ENCODE measurements at regions not wholly inside any gene's neighbourhood (a gene's known extent, or its start where the extent isn't known, plus 50 kb on each side); places are given as distances from the start of the nearest gene placed in this dataset.

DNA sequence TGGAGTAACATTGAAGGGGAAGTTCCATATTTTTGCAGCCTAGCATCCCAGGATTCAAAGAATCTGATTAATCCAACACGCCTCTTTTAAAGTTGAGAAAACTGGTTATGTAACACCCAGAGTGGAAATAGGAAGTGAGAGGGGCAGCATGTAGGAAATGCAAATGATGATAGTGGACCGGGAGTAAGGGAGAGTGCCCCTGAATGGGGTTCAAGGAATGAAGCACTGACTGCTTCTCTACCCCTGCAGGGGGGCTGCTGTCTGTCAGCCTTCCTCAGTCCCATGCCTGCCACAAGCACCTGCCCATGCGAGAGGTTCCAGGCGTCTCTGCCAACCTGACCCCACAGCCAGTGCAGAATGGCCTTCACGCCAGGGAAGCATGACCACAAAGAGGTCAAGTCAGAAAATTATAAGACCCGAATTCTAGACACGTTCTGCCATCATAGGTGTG is 126.5 kb upstream of the CCND2 start:
- no peak for DNase-seq (ENCODE audit: low spot score)
- TF ChIP-seq, protein P1, sequence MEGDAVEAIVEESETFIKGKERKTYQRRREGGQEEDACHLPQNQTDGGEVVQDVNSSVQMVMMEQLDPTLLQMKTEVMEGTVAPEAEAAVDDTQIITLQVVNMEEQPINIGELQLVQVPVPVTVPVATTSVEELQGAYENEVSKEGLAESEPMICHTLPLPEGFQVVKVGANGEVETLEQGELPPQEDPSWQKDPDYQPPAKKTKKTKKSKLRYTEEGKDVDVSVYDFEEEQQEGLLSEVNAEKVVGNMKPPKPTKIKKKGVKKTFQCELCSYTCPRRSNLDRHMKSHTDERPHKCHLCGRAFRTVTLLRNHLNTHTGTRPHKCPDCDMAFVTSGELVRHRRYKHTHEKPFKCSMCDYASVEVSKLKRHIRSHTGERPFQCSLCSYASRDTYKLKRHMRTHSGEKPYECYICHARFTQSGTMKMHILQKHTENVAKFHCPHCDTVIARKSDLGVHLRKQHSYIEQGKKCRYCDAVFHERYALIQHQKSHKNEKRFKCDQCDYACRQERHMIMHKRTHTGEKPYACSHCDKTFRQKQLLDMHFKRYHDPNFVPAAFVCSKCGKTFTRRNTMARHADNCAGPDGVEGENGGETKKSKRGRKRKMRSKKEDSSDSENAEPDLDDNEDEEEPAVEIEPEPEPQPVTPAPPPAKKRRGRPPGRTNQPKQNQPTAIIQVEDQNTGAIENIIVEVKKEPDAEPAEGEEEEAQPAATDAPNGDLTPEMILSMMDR (IDR thresholded peaks at IDR 0.05): no peak
- no peaks in the 10 kb centered on the region for H3K36me3 ChIP-seq
- no peaks in the 10 kb centered on the region for H3K27me3 ChIP-seq
- no peak overlapping the region for H3K27ac ChIP-seq
- no peak overlapping the region for H3K4me3 ChIP-seq
- H3K4me1 ChIP-seq: no peaks in the 10 kb centered on the region
- H3K9me3 ChIP-seq: no peaks in the 10 kb centered on the region

DNA sequence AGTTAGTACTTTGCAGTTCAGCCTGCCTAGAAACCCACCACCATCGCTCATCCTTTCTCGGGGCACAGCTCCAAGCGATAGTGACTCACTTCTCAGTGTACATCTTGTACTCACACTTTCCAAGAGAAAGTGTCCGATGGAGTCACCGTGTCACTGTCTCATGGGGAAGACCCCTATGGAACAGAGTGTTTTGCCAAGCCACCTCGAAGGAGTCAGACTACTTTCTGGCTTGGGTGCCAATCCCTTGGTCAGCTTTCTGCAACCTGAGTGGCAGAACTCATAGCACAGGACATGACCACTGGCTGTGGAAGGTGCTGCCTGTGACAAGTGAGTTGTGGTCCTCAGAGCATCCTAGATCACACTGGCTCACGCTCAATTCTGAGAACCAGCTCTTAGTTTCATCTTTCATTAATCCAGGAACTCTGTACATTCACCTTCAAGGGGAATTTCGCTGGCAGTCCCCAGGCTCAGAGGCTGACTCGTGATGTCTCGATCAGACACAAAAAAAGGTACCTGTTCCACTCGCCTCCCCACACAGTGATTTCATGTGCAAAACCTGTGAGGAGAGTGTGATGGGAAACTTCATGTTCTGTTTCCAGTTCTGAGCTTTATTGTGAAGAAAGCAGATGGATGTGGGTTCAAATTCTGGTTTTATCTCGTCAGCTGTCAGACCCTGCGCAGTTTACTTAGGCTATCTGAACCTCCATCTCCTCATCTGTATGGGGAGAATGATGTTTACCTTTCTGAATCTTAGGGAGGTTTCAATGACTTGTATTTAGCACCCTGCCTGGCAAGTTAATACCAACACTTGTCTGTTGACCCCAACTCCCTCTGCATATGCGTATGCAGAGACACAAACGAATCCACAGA is 127.3 kb upstream of the CCND2 start:
- H3K4me3 ChIP-seq: no peak overlapping the region
- H3K27me3 ChIP-seq: no peaks in the 10 kb centered on the region
- DNase-seq (ENCODE audit: low spot score): no peak
- H3K27ac ChIP-seq: no peak overlapping the region
- TF ChIP-seq, protein P1 (IDR thresholded peaks at IDR 0.05): no peak
- H3K4me1 ChIP-seq: no peaks in the 10 kb centered on the region
- H3K9me3 ChIP-seq: no peaks in the 10 kb centered on the region
- H3K36me3 ChIP-seq: no peaks in the 10 kb centered on the region

DNA sequence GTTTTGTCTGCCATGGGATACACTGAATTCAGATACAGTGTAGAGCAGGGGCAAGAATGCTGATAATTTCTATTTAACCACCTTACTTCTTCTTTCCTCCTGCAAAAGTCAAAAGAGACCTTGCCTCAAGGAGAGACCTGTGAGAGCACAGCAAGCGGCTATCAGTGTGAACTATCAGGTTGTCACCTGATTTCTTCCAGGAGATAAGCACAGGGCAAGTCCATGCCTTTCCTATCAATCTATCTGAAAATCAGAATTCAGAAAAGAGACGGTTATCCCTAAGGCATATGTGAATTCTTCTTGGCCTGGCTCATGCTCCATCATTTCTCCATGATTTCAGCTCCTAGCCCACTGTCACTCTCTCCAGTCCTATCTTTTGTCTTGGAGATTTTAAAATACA is 128.9 kb upstream of the CCND2 start:
- H3K4me3 ChIP-seq: no peak overlapping the region

DNA sequence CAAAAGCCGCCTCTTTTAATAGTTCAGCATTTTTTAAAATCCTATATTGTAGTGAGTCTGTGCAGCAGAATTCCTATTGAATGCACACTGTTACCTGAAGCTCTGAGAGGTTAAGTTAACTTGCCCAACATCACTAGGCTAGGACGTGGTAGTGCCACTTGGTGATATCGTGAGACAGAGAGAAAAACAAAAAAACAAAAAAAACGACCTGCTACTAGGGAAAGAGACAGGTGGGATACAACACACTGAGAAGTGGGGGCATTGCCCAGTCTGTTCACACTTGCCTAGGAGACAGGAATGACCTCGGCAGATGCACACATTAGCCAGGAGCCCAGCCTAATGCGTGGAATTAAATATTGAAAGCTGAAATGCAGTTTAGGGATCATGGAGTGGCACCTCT is 129.7 kb upstream of the CCND2 start:
- Histone ChIP-seq H3K4me1 (no peaks in the 10 kb centered on the region), H3K27me3 (no peaks in the 10 kb centered on the region), H3K9me3 (no peaks in the 10 kb centered on the region), H3K36me3 (no peaks in the 10 kb centered on the region), H3K4me3 (no peak overlapping the region), H3K27ac (no peak overlapping the region)
- DNase-seq (ENCODE audit: low spot score): no peak
- TF ChIP-seq, protein P1 (IDR thresholded peaks at IDR 0.05): no peak

More for the DNA sequence above, 128.9 kb upstream of the CCND2 start:
- Histone ChIP-seq H3K27ac (no peak overlapping the region), H3K36me3 (no peaks in the 10 kb centered on the region), H3K9me3 (no peaks in the 10 kb centered on the region), H3K4me1 (no peaks in the 10 kb centered on the region), H3K27me3 (no peaks in the 10 kb centered on the region)
- TF ChIP-seq, protein P1 (IDR thresholded peaks at IDR 0.05): no peak
- DNase-seq (ENCODE audit: low spot score): no peak

DNA sequence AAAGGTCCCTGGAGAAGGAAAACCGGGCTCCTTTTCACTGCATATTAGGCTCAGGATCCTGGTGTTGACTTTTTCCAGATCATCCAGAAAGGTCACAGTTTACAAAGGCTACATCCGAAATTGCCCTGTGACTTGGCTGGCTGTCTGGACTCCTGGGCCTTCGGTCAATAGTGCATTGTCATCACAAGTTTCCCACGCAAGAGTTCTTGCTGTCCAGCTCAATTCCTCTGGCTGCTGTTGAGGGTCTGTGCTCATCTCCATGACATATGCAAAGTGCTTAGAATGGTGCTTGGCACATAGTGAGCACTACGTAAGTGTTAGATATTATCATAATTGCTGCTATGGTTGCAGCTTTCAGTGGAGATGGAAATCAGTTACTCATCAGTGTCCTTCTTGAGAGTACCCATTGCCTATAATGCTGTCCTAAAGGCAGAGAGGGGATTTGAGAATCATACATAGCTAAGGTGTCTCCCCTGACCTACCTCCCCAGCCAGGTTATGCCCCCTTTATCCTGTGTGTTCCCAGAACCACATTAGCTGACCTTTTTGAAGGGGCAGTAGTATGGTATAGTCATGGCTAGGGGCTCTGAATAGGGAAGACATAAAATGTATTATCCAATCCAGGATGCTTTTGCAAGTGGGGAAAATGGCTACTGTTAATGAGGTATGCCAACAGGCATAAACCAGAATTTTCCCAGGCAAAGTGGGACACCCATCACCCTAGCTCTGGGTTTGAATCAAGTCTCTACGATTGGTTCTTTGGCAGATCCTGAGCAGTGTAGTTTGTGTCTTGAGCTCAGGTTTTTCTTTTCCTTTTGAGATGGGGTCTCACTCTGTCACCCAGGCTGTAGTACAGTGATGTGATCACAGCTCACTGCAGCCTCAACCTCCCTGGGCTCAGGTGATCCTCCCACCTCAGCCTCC is 132.0 kb upstream of the CCND2 start:
- H3K27me3 ChIP-seq: no peaks in the 10 kb centered on the region
- no peaks in the 10 kb centered on the region for H3K36me3 ChIP-seq
- H3K9me3 ChIP-seq: no peaks in the 10 kb centered on the region
- no peak overlapping the region for H3K4me3 ChIP-seq
- TF ChIP-seq, protein P1 (IDR thresholded peaks at IDR 0.05): no peak
- no peak for DNase-seq (ENCODE audit: low spot score)
- no peak overlapping the region for H3K27ac ChIP-seq
- H3K4me1 ChIP-seq: no peaks in the 10 kb centered on the region
